Neutrophil (primary cell): ENCODE measurements at regions not wholly inside any gene's neighbourhood (a gene's known extent, or its start where the extent isn't known, plus 50 kb on each side); places are given as distances from the start of the nearest gene placed in this dataset.
"Not testable (repeated sequence)": the region's sequence is repeated elsewhere in the genome, so short reads cannot be mapped to it uniquely, and the experiment has no call there.

Experiments
- H3K27ac ChIP-seq: fragments of 200-600 bp; sonication (generic); 2 replicates; pipeline ENCODE4 v1.5.1; 2016; ENCODE audit warnings: mild to moderate bottlenecking, moderate library complexity
- H3K27me3 ChIP-seq: fragments of 200-600 bp; sonication (generic); 2 replicates; pipeline ENCODE4 v1.6.0; 2016; ENCODE audit warnings: mild to moderate bottlenecking
- H3K36me3 ChIP-seq: fragments of 200-600 bp; sonication (generic); 2 replicates; pipeline ENCODE4 v1.5.1; 2017
- H3K4me1 ChIP-seq, 2 experiments: fragments of 200-600 bp in 1 of 2; sonication (generic) in 1 of 2; 1 replicate in 1 of 2; 2 replicates in 1 of 2; pipeline versions ENCODE4 v1.5.1 to v1.6.1; 2013 to 2016; ENCODE audit warnings: low read depth in 1 of 2, low read length in 1 of 2, mild to moderate bottlenecking in 1 of 2, moderate library complexity in 1 of 2; ENCODE audit not compliant: control insufficient read depth in 1 of 2, insufficient read depth in 1 of 2
- H3K4me3 ChIP-seq, 2 experiments: fragments of 200-600 bp in 1 of 2; sonication (generic) in 1 of 2; 1 replicate in 1 of 2; 2 replicates in 1 of 2; pipeline ENCODE4 v1.5.1; 2013 to 2016; ENCODE audit warnings: low read depth in 1 of 2, low read length in 1 of 2, mild to moderate bottlenecking in 1 of 2, moderate library complexity in 1 of 2
- H3K9me3 ChIP-seq: fragments of 200-600 bp; sonication (generic); 2 replicates; pipeline ENCODE4 v1.5.1; 2016
- CTCF ChIP-seq: fragments of 200-600 bp; sonication (generic); IDR thresholded peaks from 2 replicates; pipeline ENCODE4 v1.5.1; 2016; ENCODE audit warnings: antibody characterized with exemption

GRCh38 chr7:81851413-81851812, 81.6 kb upstream of the HGF start:
- H3K9me3 ChIP-seq, result no peaks in the 10 kb centered on the region
- H3K4me1 ChIP-seq, result peaks cover 14 to 16% of the 10 kb centered on the region in 2 experiments
- no peak for TF ChIP-seq CTCF
- no peak overlapping the region for H3K27ac ChIP-seq
- no peaks in the 10 kb centered on the region for H3K36me3 ChIP-seq
- H3K27me3 ChIP-seq, result no peaks in the 10 kb centered on the region
- H3K4me3 ChIP-seq, result no peak overlapping the region

GRCh38 chr7:81846398-81846797, 76.6 kb upstream of the HGF start:
- peak overlapping the region; percentile 23 to 53 for H3K4me3 ChIP-seq
- H3K36me3 ChIP-seq, result no peaks in the 10 kb centered on the region
- H3K27ac ChIP-seq, result peak overlapping the region; percentile 82
- no peaks in the 10 kb centered on the region for H3K9me3 ChIP-seq
- TF ChIP-seq CTCF, result no peak
- peaks cover 27 to 30% of the 10 kb centered on the region in 2 experiments for H3K4me1 ChIP-seq
- no peaks in the 10 kb centered on the region for H3K27me3 ChIP-seq

- peak overlapping the region; percentile 82 for H3K27ac ChIP-seq
- H3K4me1 ChIP-seq, result peaks cover 27 to 30% of the 10 kb centered on the region in 2 experiments
- TF ChIP-seq CTCF, result no peak
- H3K4me3 ChIP-seq, result peak overlapping the region; percentile 23 to 53
- no peaks in the 10 kb centered on the region for H3K36me3 ChIP-seq
- no peaks in the 10 kb centered on the region for H3K9me3 ChIP-seq
- H3K27me3 ChIP-seq, result no peaks in the 10 kb centered on the region
These were observed 75.9 kb upstream of the HGF start for GRCh38 chr7:81845744-81846241.

- peaks cover 27 to 30% of the 10 kb centered on the region in 2 experiments for H3K4me1 ChIP-seq
- H3K4me3 ChIP-seq, H3K36me3 ChIP-seq, H3K27me3 ChIP-seq, H3K9me3 ChIP-seq, H3K27ac ChIP-seq: not testable (repeated sequence)
These were observed 73.8 kb upstream of the HGF start for GRCh38 chr7:81843657-81844056.

GRCh38 chr7:81842361-81842760, 72.5 kb upstream of the HGF start:
- no peaks in the 10 kb centered on the region for H3K9me3 ChIP-seq
- H3K4me3 ChIP-seq, result no peak overlapping the region
- no peak for TF ChIP-seq CTCF
- no peaks in the 10 kb centered on the region for H3K36me3 ChIP-seq
- H3K4me1 ChIP-seq, result peaks cover 23% of the 10 kb centered on the region in 2 experiments
- H3K27me3 ChIP-seq, result no peaks in the 10 kb centered on the region
- H3K27ac ChIP-seq, result no peak overlapping the region

GRCh38 chr7:81839708-81840369, 70.0 kb upstream of the HGF start:
- H3K36me3 ChIP-seq, result no peaks in the 10 kb centered on the region
- no peak overlapping the region for H3K27ac ChIP-seq
- H3K9me3 ChIP-seq, result no peaks in the 10 kb centered on the region
- no peak overlapping the region for H3K4me3 ChIP-seq
- no peaks in the 10 kb centered on the region for H3K27me3 ChIP-seq
- H3K4me1 ChIP-seq, result no peaks in the 10 kb centered on the region
- no peak for TF ChIP-seq CTCF
